GM21390 (cell line): ENCODE measurements at regions not wholly inside any gene's neighbourhood (a gene's known extent, or its start where the extent isn't known, plus 50 kb on each side); places are given as distances from the start of the nearest gene placed in this dataset.
"Not testable (repeated sequence)": the region's sequence is repeated elsewhere in the genome, so short reads cannot be mapped to it uniquely, and the experiment has no call there.

Source experiments
- ATAC-seq: cut with Tn5 transposase; IDR thresholded peaks from one replicate; pipeline ENCODE4 v1.9.1; 2021; ENCODE audit not compliant: unreplicated experiment

DNA sequence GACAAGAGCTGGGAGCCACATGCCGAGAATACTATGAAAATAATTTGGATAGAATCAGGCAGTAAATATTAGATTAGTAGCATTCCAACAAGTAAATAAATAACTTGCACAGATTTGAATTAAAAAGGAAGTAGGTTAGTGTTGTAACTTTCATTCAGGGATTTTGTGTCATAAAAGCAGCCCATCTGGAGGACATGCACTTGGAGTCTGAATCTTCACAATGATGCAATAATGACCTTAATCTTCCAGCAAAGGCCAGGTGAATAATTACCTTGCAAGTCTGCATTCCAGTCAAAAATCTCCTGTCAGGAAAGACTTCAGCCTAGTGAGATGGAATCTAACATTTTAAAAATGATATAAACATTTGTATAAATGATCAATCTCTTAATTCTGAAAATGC lies 518.1 kb downstream of the KCNJ2 start:
- ATAC-seq: no peak

DNA sequence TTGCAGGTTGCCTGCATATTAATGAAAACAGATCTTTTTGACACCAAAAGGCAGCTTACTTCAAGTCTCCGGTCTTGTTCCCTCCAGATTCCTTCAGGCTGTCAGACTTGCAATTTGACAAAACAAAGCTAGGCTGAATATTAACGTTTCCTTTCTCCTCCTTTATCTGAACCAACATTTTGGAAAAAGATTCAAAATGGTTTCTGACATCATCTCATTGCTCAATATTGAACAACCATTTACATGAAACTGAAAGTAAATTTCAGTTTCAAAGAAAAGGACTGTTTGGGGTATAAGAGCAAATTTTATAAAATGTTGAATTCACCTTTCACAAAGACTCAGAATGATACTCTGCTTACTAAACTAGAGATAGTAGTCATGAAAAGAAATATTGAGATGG lies 521.8 kb downstream of the KCNJ2 start:
- ATAC-seq: no peak

DNA sequence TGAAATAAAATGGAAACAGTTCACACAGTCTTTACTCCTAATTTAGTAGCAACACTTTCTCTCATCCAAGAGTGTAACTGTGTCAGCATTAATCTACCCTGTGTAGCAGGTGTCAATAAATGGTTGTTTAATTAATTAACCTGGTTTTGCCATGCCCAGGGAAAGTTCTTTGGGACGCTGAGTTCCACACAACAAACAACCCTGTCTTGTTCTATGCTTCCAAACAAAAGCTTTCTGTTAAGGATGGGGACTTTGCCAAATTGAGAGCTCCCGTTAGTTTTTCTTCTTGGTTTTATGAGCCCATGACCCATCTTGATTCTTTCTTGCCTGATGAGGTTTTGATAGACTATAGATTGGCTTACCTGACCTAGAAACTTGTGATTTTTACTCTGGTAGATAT lies 530.1 kb downstream of the KCNJ2 start:
- no peak for ATAC-seq

DNA sequence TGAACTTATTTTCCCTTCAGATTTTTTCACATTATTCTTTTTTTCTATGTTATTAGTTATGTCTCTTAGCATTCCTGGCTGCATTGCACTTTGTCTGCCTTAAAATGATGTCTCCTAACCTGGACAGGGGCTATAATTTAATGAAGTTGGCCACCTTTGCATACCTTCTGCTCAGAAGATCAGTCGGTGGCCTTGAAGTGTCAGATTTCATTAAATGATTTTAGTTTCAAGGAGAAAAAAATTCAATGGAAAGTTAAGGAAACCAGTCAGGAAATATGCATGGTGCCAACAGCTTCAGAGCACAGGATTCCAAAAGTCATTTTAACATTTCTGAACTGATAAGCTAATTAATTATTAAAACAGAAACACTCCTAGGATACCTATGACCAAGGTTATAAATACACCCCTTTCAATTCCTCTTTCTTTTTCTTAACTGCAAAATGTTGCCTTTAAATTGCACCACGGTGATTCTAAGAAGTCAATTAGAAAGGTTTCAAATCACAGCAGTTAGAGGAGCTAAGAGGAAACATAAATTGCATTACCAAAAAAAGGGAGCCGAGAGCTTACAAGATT lies 533.4 kb downstream of the KCNJ2 start:
- ATAC-seq: no peak

DNA sequence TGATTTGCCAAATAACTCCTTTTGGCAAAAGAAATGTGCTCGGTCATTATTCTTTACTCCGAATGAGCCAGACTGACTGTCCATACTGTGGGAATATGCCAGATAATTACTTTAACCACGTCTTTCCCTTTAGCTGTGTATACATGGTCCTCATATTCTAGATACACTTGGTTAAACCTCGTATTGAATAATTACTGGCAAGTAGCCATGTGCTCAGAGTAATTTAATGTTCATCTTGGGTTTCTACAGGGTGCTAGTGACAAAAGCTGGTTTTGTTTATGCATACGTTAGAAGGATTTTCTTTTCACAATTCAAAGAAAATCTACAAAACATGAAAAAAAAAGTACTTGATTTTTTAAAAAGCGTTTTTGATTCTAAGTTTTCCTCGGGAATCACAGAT lies 540.3 kb downstream of the KCNJ2 start:
- ATAC-seq: no peak

DNA sequence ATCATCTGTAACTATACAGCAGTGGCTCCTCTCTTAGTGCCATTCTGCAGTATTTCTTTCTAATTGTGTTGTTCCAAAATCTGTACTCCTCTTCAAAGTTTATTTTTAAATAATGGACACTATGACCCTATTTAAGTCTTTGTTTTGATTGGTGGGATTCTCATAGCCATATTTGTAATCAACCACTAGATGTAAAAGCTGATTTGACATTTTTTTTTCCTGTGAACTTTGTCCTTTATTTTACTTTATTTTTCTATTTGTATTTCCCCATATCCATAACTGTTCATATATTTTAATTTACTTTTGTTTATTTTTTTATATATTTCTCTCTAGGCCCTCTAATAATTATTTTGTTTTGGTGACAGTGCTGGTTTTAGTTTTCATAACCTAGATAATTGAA lies 544.4 kb downstream of the KCNJ2 start:
- no peak for ATAC-seq

DNA sequence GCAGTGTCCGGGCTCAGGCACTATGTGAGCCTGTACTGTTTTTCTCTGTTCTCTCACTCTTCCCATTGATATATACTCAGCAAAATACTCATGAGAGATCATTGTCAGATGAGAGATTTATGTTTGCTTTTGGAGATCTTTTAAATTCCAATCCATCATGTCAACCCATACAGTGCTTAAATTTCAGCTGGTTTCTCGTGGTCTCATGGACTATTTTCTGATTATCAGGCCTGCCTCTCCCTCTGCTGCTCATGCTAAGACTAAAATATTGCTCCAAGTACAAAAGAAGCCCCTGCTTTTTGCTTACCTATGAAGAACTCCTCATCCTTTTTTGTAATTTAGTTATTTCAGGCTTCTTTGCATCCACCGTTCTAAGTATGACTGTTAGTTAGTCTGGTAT lies 547.2 kb downstream of the KCNJ2 start:
- no peak for ATAC-seq

DNA sequence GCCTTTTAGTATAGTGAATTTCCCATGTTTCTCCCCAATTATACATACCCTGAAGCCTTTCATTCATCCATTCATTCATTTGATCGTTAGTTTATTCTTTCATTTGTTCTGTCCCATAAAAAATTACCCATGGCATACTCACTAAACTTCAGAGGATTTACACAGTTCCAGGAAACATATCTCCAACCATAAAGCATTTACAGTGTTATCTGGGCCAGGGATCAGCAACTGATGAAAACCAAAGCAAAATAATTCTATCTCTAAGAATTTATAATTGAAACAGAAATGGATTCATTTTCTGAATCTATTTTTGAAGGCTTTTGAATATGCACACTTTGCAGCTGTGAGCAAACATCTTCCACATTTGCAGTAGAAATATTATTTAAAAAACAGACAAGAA lies 547.7 kb downstream of the KCNJ2 start:
- ATAC-seq: no peak

DNA sequence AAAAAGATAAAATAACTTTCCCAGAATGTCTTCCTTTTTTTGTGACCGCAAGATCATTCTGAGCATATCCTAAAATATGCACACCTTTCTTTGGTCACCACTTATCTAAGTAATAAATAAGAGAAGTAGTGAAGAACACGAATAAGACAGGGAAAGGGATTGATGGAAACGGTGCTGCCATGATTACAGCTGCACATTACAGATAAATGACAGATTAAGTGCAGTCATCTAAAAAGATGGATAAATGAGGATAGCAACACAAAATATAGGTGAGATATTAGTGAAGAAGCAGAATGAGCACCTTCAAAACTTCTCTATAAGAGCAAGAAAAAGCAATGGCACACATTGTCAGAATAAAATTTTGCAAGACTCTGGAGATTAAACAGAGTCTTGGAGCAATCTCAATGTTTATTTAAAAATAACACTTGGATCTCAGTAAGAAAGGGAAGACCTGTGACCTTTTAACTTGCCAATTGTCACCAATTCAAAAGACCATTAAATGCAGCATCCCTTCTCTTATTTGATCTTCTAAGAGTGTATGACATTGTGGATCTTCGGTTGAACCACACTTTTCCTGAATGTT lies 567.1 kb downstream of the KCNJ2 start:
- ATAC-seq: no peak

DNA sequence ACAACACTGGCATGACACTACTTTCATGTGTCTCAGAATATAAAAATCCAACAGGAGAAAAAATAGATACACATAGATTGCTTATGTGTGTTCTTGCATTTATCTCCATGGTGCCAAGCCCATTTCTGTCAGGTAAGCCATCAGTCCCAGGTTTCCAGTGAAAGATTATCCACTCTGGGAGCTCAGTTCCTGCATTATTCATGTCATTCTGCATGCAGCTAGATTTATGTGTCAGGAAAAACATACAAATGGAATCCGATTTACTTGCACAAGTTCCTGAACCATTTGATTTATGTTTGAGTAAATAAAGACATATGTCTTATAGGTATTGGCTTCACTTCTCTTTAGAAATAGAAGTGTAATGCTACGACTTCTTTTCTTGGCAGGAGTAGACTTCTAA lies 569.7 kb downstream of the KCNJ2 start:
- no peak for ATAC-seq

DNA sequence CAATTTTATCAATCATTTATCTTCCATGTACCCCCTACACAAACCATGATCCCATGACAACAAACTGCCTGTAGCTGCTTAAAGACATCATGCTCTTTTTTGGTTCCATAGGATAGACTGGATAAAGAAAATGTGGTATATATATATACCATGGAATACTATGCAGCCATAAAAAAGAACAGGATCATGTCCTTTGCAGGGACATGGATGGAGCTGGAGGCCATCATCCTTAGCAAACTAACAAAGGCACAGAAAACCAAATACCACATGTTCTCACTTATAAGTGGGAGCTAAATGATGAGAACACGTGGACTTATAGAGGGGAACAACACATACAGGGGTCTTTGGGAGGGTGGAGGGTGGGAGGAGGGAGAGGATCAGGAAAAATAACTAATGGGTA lies 577.2 kb downstream of the KCNJ2 start:
- ATAC-seq: not testable (repeated sequence)

DNA sequence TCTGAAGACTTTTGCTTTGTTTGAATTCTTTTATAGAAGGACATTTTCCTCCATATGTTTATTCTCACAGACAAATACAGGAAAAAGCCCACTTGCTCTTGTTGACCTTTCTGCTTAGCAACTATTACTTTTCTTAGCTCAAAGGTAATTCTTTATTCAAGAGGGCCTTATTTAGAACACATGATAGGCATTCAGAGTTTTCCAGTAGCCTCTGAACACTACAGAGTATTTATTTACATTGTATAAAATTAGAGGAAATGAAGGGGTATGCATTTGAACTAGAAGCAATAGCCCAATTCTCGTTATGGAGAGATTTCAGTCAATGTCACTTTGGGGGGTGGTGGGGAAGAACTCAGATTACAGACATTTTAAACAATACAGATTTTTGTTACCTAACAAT lies 581.7 kb downstream of the KCNJ2 start:
- no peak for ATAC-seq

DNA sequence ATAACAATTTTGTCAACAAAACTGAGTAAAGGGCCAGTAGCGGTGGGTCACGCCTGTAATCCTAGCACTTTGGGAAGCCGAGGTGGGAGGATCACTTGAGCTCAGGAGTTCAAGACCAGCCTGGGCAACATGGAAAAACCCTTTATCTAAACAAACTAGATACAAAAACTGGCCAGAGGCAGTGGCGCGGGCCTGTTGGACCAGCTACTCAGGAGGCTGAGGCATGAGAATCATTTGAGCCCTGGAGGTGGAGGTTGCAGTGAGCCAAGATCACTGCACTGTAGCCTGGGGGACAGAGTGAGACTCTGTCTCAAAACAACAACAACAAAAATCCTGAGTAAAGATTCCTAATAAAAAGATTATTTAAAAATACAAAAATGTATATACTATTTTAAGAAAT lies 583.1 kb downstream of the KCNJ2 start:
- ATAC-seq: not testable (repeated sequence)

DNA sequence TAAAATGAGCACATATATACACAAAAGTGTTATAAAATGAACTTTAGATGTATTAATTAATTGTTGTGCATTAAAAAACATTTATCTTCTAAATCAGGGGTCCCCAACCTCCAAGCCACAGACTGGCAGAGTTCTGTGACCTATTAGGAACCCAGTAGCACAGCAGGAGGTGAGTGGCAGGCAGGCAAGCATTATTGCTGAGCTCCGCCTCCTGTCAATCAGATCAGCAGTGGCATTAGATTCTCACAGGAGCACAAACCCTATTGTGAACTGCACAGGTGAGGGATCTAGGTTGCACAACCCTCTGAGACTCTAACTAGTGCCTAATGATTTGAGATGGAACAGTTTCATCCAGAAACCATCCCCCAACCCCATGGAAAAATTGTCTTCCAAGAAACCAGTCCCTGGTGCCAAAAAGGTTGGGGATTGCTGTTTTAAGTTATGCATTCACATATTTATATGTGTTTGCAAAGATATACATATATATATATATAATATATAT lies 583.7 kb downstream of the KCNJ2 start:
- ATAC-seq: no peak

DNA sequence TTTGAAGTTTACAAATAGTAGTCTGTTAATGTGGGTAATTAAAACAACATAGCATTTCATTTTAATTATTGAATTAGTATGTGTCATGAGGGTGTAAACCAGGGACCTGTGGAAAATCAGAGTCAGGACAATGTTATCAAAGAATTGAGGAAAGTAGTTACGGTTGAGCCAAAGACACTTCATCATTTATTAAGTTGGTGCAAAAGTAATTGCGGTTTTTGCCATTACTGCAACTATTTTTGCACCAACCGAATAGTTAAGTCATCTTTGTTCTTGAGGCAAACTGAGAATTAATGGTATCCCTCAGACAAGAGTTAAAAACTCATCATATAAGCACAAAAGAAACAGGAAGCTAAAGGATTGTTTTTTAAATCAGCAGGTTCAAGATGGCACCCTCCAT lies 593.7 kb downstream of the KCNJ2 start:
- no peak for ATAC-seq

DNA sequence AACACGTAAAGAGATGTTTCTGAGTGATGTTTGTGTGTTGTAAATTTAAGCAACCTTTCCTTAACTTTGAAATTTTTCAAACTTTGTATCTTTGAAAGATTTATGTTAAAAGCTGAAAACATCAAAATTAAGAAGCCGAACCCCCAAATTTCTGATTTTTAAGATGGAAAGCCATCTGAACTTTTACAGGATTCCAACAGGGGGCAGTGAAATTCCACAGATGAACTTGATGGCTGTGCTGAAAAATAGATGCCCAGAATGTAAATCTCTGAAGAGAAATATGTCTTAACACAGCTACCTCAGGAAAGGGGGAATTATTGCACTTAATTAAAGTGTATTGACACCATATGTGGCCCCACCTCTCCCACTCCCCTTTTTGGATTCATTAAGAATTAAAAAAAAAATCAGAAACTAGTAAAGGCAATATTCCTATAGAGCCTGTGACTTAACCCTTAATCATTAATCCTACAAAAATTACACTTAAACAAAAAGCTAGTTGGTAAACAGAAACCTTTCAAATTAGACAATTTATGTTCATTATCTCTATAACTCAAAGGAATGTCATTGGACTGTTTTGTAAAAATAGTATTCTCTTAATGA lies 597.9 kb downstream of the KCNJ2 start:
- no peak for ATAC-seq

DNA sequence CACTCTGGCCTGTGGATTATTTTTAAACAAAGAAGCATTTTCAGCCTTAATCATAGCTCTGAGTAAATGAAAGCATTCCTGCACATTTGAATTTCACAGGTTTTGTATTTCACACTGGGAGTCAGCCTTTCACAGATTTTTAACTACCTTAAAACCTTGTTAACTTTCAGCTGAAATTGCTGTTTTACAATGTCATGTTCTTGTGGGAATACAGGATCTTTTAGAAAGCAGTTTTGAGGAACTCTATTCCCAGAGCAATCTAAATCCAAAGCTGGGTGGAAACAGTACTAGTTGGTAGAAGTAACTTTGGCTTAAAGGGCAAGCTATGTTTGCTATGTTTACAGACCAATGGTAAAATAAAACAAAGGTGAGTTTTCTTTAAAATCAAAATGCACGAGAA lies 600.6 kb downstream of the KCNJ2 start:
- ATAC-seq: no peak

DNA sequence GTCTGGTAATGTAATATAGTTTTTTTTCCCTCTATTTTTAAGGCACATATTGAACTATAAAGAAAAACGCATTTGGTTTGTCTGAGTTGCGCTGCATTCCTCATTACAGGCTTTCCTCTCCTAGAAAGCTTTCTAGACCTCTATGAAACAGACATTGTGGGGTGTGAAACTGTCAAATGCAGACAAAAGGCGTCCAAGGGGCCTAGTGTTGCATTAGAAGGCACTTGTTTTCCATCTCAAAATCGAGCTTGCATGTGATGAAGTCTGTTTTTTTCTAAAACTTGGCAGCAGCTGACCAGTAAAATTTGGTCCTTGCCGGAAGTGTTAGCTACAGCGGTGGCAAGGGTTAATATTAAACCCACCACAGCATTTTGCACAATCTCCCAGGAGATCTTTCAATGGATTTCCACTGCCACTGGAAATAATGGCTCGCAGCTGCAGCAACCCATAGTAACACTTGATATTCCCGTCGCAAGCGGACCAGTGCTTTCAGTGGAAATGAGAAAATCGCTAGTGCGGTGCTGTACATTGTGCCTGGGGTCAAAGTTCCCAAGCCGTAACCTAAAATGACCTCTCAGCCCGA lies 602.6 kb downstream of the KCNJ2 start:
- no peak for ATAC-seq

DNA sequence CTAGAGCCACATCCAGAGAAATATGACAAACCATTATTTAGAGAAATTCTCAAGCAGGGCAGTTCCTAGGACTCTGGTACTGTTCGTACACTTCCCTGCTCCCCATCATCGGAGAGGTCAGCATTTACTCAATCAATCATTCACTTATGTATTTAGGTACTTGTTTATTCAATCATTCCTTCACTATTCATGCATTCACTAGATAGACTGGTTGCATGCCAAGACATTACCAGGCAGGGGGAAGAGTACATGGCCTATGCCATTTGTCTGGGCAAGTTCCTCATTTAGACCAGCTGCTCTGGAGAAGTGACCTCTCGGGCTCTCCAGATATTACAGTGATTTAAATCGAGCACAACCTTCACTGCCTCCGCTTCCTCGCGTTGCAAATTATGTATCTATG lies 603.4 kb downstream of the KCNJ2 start:
- ATAC-seq: no peak

DNA sequence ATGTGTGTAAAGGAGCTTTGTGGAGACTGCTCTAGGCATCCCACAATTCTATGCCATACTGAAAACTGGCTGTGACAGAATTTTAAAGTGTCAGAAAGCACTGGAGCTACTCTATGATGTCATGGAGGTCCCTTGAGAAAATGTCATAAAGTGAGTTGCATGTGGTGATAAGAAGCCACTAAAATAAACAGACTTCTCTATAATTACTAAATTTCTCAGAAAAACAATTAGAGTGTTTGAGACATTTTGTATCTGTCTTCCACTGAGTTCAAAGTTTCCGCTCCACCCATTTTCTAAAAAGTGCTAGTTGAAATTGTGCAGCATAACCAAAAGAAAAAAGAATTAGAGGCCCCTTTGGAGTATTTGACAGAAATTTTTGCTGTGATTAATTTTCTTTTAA lies 603.9 kb downstream of the KCNJ2 start:
- ATAC-seq: no peak

DNA sequence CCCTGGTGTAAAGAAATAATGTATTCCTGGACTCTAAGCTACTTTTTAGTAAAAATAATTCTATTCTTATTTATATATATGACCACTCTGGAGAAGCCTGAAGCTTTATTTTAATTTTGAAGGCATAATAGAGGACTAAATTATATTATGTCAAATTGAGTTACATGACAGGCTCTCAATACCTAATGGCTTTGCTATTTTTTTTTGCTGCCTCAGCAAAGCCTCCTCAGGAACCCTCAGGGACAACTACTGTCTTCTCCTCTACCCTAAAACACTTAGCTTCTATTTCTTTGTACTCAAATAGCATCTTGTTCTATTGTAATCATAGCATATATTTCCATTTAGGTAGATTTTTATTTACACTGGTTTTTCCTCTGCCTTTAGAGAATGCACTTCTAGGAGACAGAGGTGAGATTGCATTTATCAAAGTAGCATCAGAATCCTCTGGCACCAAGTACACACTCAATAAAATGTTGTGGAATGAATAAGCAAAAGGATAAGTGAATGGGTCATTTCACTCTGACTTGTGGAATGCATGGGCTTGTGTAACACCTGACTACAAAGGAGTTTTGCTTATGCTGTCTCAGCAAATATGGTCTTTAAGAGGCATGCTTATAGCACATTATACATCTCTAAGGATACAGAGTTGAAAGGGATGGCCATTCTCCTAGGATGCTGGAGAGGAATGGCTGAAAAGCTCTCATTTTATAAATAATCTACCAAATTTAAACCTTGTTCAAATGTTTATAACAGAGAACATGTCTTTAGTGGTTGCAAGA lies 605.2 kb downstream of the KCNJ2 start:
- ATAC-seq: no peak

DNA sequence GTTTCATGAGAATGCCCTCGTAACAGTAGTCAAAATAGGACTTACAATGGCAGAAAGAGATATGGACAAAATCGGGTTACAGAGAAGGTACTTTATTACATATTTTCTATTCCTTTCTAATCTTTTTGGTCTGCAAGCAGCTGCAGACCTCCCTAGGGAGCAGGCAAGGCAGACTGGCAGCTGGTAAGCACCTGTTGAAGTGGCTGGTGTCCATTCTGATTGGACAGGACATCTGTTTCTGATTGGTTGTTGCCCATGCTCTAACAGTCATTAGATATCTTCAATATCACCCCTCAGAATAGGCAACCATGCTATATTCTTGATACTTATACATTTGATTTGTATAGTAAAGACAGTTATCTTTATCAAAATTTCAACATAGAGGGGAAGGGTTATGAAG lies 606.3 kb downstream of the KCNJ2 start:
- ATAC-seq: no peak
